Ascending aorta (tissue), 2 donors: ENCODE measurements at regions not wholly inside any gene's neighbourhood (a gene's known extent, or its start where the extent isn't known, plus 50 kb on each side); places are given as distances from the start of the nearest gene placed in this dataset.
"Not testable (repeated sequence)": the region's sequence is repeated elsewhere in the genome, so short reads cannot be mapped to it uniquely, and the experiment has no call there.

Experiments used
- DNase-seq, 2 donors: peaks; one replicate each; pipeline ENCODE4 v3.0.0-alpha.2; 2019; ENCODE audit warnings: low spot score in 2 of 2
- H3K27ac ChIP-seq, 2 donors: fragments of 200-600 bp; sonication (generic); one replicate each; pipeline ENCODE4 v1.5.1; 2016 to 2017; ENCODE audit warnings: mild to moderate bottlenecking in 1 of 2
- H3K27me3 ChIP-seq: fragments of 200-600 bp; sonication (generic); one replicate; pipeline ENCODE4 v1.5.1; 2017
- H3K36me3 ChIP-seq, 2 donors: fragments of 200-600 bp; sonication (generic); one replicate each; pipeline ENCODE4 v1.5.1; 2016
- H3K4me1 ChIP-seq, 2 donors: fragments of 200-600 bp; sonication (generic); one replicate each; pipeline ENCODE4 v1.5.1; 2016 to 2017; ENCODE audit warnings: mild to moderate bottlenecking in 1 of 2
- H3K4me3 ChIP-seq, 2 donors: fragments of 200-600 bp; sonication (generic); one replicate each; pipeline ENCODE4 v1.5.1; 2016 to 2017; ENCODE audit warnings: mild to moderate bottlenecking in 1 of 2
- H3K9me3 ChIP-seq, 2 donors: fragments of 200-600 bp; sonication (generic); one replicate each; pipeline ENCODE4 v1.5.1; 2016
- CTCF ChIP-seq, 3 experiments: fragments of 200-600 bp in 2 of 3; fragments of 450-650 bp in 1 of 3; sonication (generic) in 2 of 3; IDR thresholded peaks; one replicate each; pipeline ENCODE4 v1.5.1; 2016 to 2019; ENCODE audit warnings: antibody characterized with exemption in 3 of 3, mild to moderate bottlenecking in 1 of 3, moderate library complexity in 1 of 3
- intact Hi-C: fragments of 100-400 bp; cut with DNase I; formaldehyde crosslinking; loops from one replicate; pipeline ENCODE4 v1.15.1; 2023

GRCh38 chr2:53512071-53512826 is 255.4 kb upstream of the CHAC2 start:
- no peak for TF ChIP-seq CTCF (IDR thresholded peaks at IDR 0.05)
- Histone ChIP-seq H3K36me3 (no peaks in the 10 kb centered on the region), H3K27me3 (no peaks in the 10 kb centered on the region), H3K4me3 (no peak overlapping the region), H3K4me1 (no peaks in the 10 kb centered on the region), H3K27ac (no peak overlapping the region), H3K9me3 (no peaks in the 10 kb centered on the region)
- DNase-seq: no peak
- intact Hi-C loops: no loop called here

- Histone ChIP-seq H3K4me1 (no peaks in the 10 kb centered on the region), H3K27me3 (no peaks in the 10 kb centered on the region), H3K36me3 (no peaks in the 10 kb centered on the region), H3K27ac (no peak overlapping the region), H3K4me3 (no peak overlapping the region), H3K9me3 (no peaks in the 10 kb centered on the region)
- no peak for DNase-seq
- intact Hi-C loops: no loop called here
- TF ChIP-seq CTCF (IDR thresholded peaks at IDR 0.05): no peak
These were observed 256.1 kb upstream of the CHAC2 start for GRCh38 chr2:53511549-53511948.

GRCh38 chr2:53510401-53510800 is 257.2 kb upstream of the CHAC2 start:
- H3K4me1 ChIP-seq: no peaks in the 10 kb centered on the region
- no peak overlapping the region for H3K4me3 ChIP-seq
- intact Hi-C loops: no loop called here
- no peak overlapping the region for H3K27ac ChIP-seq
- no peaks in the 10 kb centered on the region for H3K27me3 ChIP-seq
- H3K9me3 ChIP-seq: no peaks in the 10 kb centered on the region
- TF ChIP-seq CTCF (IDR thresholded peaks at IDR 0.05): no peak
- no peak for DNase-seq
- no peaks in the 10 kb centered on the region for H3K36me3 ChIP-seq

- TF ChIP-seq CTCF (IDR thresholded peaks at IDR 0.05): no peak
- Histone ChIP-seq H3K4me3 (no peak overlapping the region), H3K36me3 (no peaks in the 10 kb centered on the region), H3K27ac (no peak overlapping the region), H3K4me1 (no peaks in the 10 kb centered on the region), H3K27me3 (no peaks in the 10 kb centered on the region), H3K9me3 (no peaks in the 10 kb centered on the region)
- intact Hi-C loops: no loop called here
- DNase-seq: no peak
These were observed 257.7 kb upstream of the CHAC2 start for GRCh38 chr2:53509831-53510388.

- Histone ChIP-seq H3K4me1 (no peaks in the 10 kb centered on the region), H3K4me3 (no peak overlapping the region), H3K27ac (no peak overlapping the region), H3K27me3 (no peaks in the 10 kb centered on the region), H3K9me3 (no peaks in the 10 kb centered on the region), H3K36me3 (no peaks in the 10 kb centered on the region)
- DNase-seq: no peak
- TF ChIP-seq CTCF (IDR thresholded peaks at IDR 0.05): no peak
- intact Hi-C loops: no loop called here
These were observed 258.9 kb upstream of the CHAC2 start for GRCh38 chr2:53508667-53509066.

- DNase-seq, H3K36me3 ChIP-seq, H3K4me1 ChIP-seq, H3K27me3 ChIP-seq, H3K4me3 ChIP-seq, H3K27ac ChIP-seq, intact Hi-C loops, H3K9me3 ChIP-seq: not testable (repeated sequence)
These were observed 260.5 kb upstream of the CHAC2 start for GRCh38 chr2:53507070-53507469.
